ENCODE measurements at regions not wholly inside any gene's neighbourhood (a gene's known extent, or its start where the extent isn't known, plus 50 kb on each side); places are given as distances from the start of the nearest gene placed in this dataset.

- Histone ChIP-seq H4K5ac (ENCODE audit: insufficient read length, low read depth, low read length) (no peak overlapping the region), H3K14ac (ENCODE audit: insufficient read depth, low read length) (no peak overlapping the region), H4K91ac (ENCODE audit: insufficient read length, low read depth, low read length) (no peak overlapping the region), H3K23me2 (ENCODE audit: insufficient read length, low read depth, low read length, poor library complexity, severe bottlenecking) (no peaks in the 10 kb centered on the region), H2BK120ac (ENCODE audit: low read depth, low read length, poor library complexity, severe bottlenecking) (no peak overlapping the region), H3T11ph (ENCODE audit: low read length) (no peak overlapping the region), H4K8ac (replicated peaks; ENCODE audit: insufficient read length, low read depth, low read length) (no peak overlapping the region), H3K27ac (ENCODE audit: insufficient read length, low read depth, low read length) (no peak overlapping the region), H3K4me1 (ENCODE audit: insufficient read depth, low read length) (no peaks in the 10 kb centered on the region), H3K23ac (ENCODE audit: insufficient read length, low read depth, low read length) (no peak overlapping the region), H2BK12ac (ENCODE audit: insufficient read length, low read depth, low read length) (no peak overlapping the region), H3K79me1 (ENCODE audit: insufficient read depth, low read depth, low read length, poor library complexity, severe bottlenecking) (no peaks in the 10 kb centered on the region), H2AFZ (ENCODE audit: low read length) (no peak overlapping the region), H2BK15ac (ENCODE audit: low read depth, low read length) (no peak overlapping the region), H3K27me3 (ENCODE audit: insufficient read depth, low read length) (no peaks in the 10 kb centered on the region), H2BK5ac (ENCODE audit: insufficient read length, low read length) (no peak overlapping the region), H3K18ac (ENCODE audit: insufficient read length, low read depth, low read length) (no peak overlapping the region), H4K20me1 (ENCODE audit: control insufficient read depth, insufficient read depth, insufficient read length) (no peaks in the 10 kb centered on the region), H3K56ac (ENCODE audit: insufficient read length, low read depth, low read length) (no peak overlapping the region), H3K4ac (ENCODE audit: low read depth, low read length) (no peak overlapping the region), H3K4me2 (ENCODE audit: insufficient read depth, insufficient read length, low read length) (no peak overlapping the region), H3K9ac (ENCODE audit: extremely low read depth, insufficient read length, low read length) (no peak overlapping the region), H2AK5ac (ENCODE audit: insufficient read length, low read length) (no peak overlapping the region), H3K9me3 (ENCODE audit: control insufficient read depth, low read depth, low read length) (no peaks in the 10 kb centered on the region), H3K79me2 (ENCODE audit: insufficient read depth, low read length) (no peaks in the 10 kb centered on the region), H2BK20ac (ENCODE audit: low read depth, low read length, poor library complexity, severe bottlenecking) (no peak overlapping the region)
- Mint-ChIP-seq H3K36me3 (ENCODE audit: insufficient read depth in 1 of 3, low read depth in 3 of 3) (no peaks in the 10 kb centered on the region), H3K4me3 (no peak overlapping the region), H3K4me1 (no peaks in the 10 kb centered on the region), H3K9me3 (no peaks in the 10 kb centered on the region; a peak in 1 of 5 replicates), H3K27me3 (ENCODE audit: low read depth) (no peaks in the 10 kb centered on the region), H3K27ac (no peak overlapping the region)
- no CpG with 5 or more reads among the region's 1 CpG for WGBS (ENCODE audit: extremely low coverage, insufficient read length, low lambda C conversion rate)
- DNase-seq = no peak
- no peak for TF ChIP-seq CTCF (conservative IDR thresholded peaks at IDR 0.05)
Observed at GRCh38 chr4:19736968-19737756, 514.5 kb upstream of the SLIT2 start.
